Liver (tissue), 8 donors: ENCODE measurements at regions not wholly inside any gene's neighbourhood (a gene's known extent, or its start where the extent isn't known, plus 50 kb on each side); places are given as distances from the start of the nearest gene placed in this dataset.

Experiments
- DNase-seq: peaks from one replicate; pipeline ENCODE4 v3.0.0-alpha.2; 2017; ENCODE audit warnings: low spot score
- H3K27ac ChIP-seq, 2 donors: one replicate each; pipeline ENCODE4 v1.7.0; 2013; ENCODE audit warnings: inconsistent platforms in 2 of 2, low read length in 2 of 2, control low read depth in 1 of 2, low read depth in 1 of 2, mild to moderate bottlenecking in 1 of 2
- H3K27me3 ChIP-seq, 4 donors: one replicate each; pipeline versions ENCODE4 v1.6.1 to v1.7.0; 2013; ENCODE audit warnings: low read length in 3 of 4, inconsistent platforms in 1 of 4, mild to moderate bottlenecking in 1 of 4, moderate library complexity in 1 of 4; ENCODE audit not compliant: control insufficient read depth in 4 of 4, insufficient read depth in 4 of 4
- H3K36me3 ChIP-seq, 4 donors: one replicate each; pipeline versions ENCODE4 v1.6.1 to v1.7.0; 2013; ENCODE audit warnings: low read length in 3 of 4, mild to moderate bottlenecking in 3 of 4, low read depth in 1 of 4, moderate library complexity in 1 of 4; ENCODE audit not compliant: control insufficient read depth in 4 of 4, insufficient read depth in 3 of 4
- H3K4me1 ChIP-seq, 4 donors: one replicate each; pipeline versions ENCODE4 v1.6.1 to v1.7.0; 2013; ENCODE audit warnings: low read length in 3 of 4, mild to moderate bottlenecking in 3 of 4, moderate library complexity in 1 of 4; ENCODE audit not compliant: control insufficient read depth in 4 of 4, insufficient read depth in 4 of 4
- H3K4me3 ChIP-seq, 3 donors: one replicate each; pipeline versions ENCODE4 v1.6.1 to v1.7.0; 2013; ENCODE audit warnings: low read length in 3 of 3, control low read depth in 1 of 3, low read depth in 1 of 3, mild to moderate bottlenecking in 1 of 3
- H3K9ac ChIP-seq, 2 donors: one replicate each; pipeline ENCODE4 v1.7.0; 2013; ENCODE audit warnings: low read length in 2 of 2, mild to moderate bottlenecking in 2 of 2, moderate library complexity in 2 of 2, control low read depth in 1 of 2, low read depth in 1 of 2
- H3K9me3 ChIP-seq, 4 donors: one replicate each; pipeline versions ENCODE4 v1.6.1 to v1.7.0; 2013; ENCODE audit warnings: low read length in 3 of 4; ENCODE audit not compliant: control insufficient read depth in 4 of 4
- EGR1 ChIP-seq, 2 donors: IDR thresholded peaks; 2 replicates each; pipeline ENCODE4 v1.6.1; 2016 to 2018; ENCODE audit warnings: antibody characterized with exemption in 2 of 2, low read depth in 2 of 2
- GABPA ChIP-seq, 2 donors: IDR thresholded peaks in 1 of 2; conservative IDR thresholded peaks in 1 of 2; 2 replicates each; pipeline ENCODE4 v1.6.1; 2016; ENCODE audit warnings: antibody characterized with exemption in 2 of 2, mild to moderate bottlenecking in 1 of 2, moderate library complexity in 1 of 2
- HNF4A ChIP-seq, 2 donors: conservative IDR thresholded peaks; 2 replicates each; pipeline ENCODE4 v1.6.1; 2016; ENCODE audit warnings: antibody characterized with exemption in 2 of 2, mild to moderate bottlenecking in 2 of 2
- HNF4G ChIP-seq: IDR thresholded peaks from 2 replicates; pipeline ENCODE4 v1.6.1; 2016; ENCODE audit warnings: antibody characterized with exemption
- JUND ChIP-seq, 2 donors: IDR thresholded peaks; 2 replicates each; pipeline ENCODE4 v1.6.1; 2016; ENCODE audit warnings: antibody characterized with exemption in 2 of 2
- NR2F2 ChIP-seq: IDR thresholded peaks from 2 replicates; pipeline ENCODE4 v1.6.1; 2016; ENCODE audit warnings: antibody characterized with exemption
- RXRA ChIP-seq, 2 donors: IDR thresholded peaks; 2 replicates each; pipeline ENCODE4 v1.6.1; 2017 to 2018; ENCODE audit warnings: antibody characterized with exemption in 2 of 2, mild to moderate bottlenecking in 1 of 2
- SP1 ChIP-seq: IDR thresholded peaks from 2 replicates; pipeline ENCODE4 v1.6.1; 2018; ENCODE audit warnings: antibody characterized with exemption, mild to moderate bottlenecking
- TAF1 ChIP-seq: conservative IDR thresholded peaks from 2 replicates; pipeline ENCODE4 v1.6.1; 2016; ENCODE audit warnings: antibody characterized with exemption, mild to moderate bottlenecking
- ZBTB33 ChIP-seq: IDR thresholded peaks from 2 replicates; pipeline ENCODE4 v1.6.1; 2016; ENCODE audit warnings: antibody characterized with exemption
- WGBS: extraction: QIAGEN DNeasy Blood & Tissue Kit; methylation state at CpG from one replicate; pipeline ENCODE4 v1.1.7; 2013; 5-methylcytosine and 5-hydroxymethylcytosine counted together
- TF ChIP-seq, protein P1 (sequence below): IDR thresholded peaks from 2 replicates; pipeline ENCODE4 v1.6.1; 2016; ENCODE audit warnings: antibody characterized with exemption
- TF ChIP-seq, protein P2 (sequence below): IDR thresholded peaks from 2 replicates; pipeline ENCODE4 v1.6.1; 2016; ENCODE audit warnings: antibody characterized with exemption
- TF ChIP-seq, protein P3 (sequence below): fragments of 150-350 bp; IDR thresholded peaks from 2 replicates; pipeline ENCODE4 v1.5.1; 2017; ENCODE audit warnings: improper control_type of control experiment, low read depth, low read length; ENCODE audit not compliant: missing input control
- TF ChIP-seq, protein P4 (sequence below): IDR thresholded peaks from 2 replicates; pipeline ENCODE4 v1.6.1; 2016; ENCODE audit warnings: antibody characterized with exemption, mild to moderate bottlenecking
- donor health status: healthy.
- donor health status: healthy.
- donor health status: healthy.
- donor health status: healthy.
- donor health status: healthy.

GRCh38 chr9:73680831-73681230, 529.2 kb downstream of the ANXA1 start:
- DNase-seq, result no peak
- 70% methylated on average over 6 of the region's 6 CpGs for WGBS
- Histone ChIP-seq H3K9me3 (no peaks in the 10 kb centered on the region), H3K36me3 (no peaks in the 10 kb centered on the region), H3K27ac (no peak overlapping the region), H3K4me3 (no peak overlapping the region), H3K4me1 (no peaks in the 10 kb centered on the region), H3K27me3 (no peaks in the 10 kb centered on the region), H3K9ac (no peak overlapping the region)
- TF ChIP-seq ZBTB33 (no peak), TAF1 (no peak), RXRA (IDR thresholded peaks at IDR 0.05) (no peak), SP1 (no peak), HNF4G (no peak), JUND (IDR thresholded peaks at IDR 0.05) (no peak), NR2F2 (no peak), EGR1 (IDR thresholded peaks at IDR 0.05; ENCODE audit: low read depth in 2 of 2) (no peak)
- TF ChIP-seq, protein P1, sequence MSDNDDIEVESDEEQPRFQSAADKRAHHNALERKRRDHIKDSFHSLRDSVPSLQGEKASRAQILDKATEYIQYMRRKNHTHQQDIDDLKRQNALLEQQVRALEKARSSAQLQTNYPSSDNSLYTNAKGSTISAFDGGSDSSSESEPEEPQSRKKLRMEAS, result no peak
- TF ChIP-seq, protein P2, sequence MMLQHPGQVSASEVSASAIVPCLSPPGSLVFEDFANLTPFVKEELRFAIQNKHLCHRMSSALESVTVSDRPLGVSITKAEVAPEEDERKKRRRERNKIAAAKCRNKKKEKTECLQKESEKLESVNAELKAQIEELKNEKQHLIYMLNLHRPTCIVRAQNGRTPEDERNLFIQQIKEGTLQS, result no peak

GRCh38 chr9:73682789-73683188, 531.1 kb downstream of the ANXA1 start:
- Histone ChIP-seq H3K27me3 (no peaks in the 10 kb centered on the region), H3K4me3 (no peak overlapping the region), H3K27ac (no peak overlapping the region), H3K9ac (no peak overlapping the region), H3K4me1 (no peaks in the 10 kb centered on the region), H3K36me3 (no peaks in the 10 kb centered on the region), H3K9me3 (no peaks in the 10 kb centered on the region)
- TF ChIP-seq JUND (IDR thresholded peaks at IDR 0.05) (no peak), ZBTB33 (no peak), GABPA (IDR thresholded peaks at IDR 0.05 in 1 of 2, conservative IDR thresholded peaks at IDR 0.05 in 1 of 2) (no peak), SP1 (no peak), EGR1 (IDR thresholded peaks at IDR 0.05; ENCODE audit: low read depth in 2 of 2) (no peak), HNF4A (conservative IDR thresholded peaks at IDR 0.05) (no peak), RXRA (IDR thresholded peaks at IDR 0.05) (no peak)
- TF ChIP-seq, protein P2, result no peak
- TF ChIP-seq, protein P3, sequence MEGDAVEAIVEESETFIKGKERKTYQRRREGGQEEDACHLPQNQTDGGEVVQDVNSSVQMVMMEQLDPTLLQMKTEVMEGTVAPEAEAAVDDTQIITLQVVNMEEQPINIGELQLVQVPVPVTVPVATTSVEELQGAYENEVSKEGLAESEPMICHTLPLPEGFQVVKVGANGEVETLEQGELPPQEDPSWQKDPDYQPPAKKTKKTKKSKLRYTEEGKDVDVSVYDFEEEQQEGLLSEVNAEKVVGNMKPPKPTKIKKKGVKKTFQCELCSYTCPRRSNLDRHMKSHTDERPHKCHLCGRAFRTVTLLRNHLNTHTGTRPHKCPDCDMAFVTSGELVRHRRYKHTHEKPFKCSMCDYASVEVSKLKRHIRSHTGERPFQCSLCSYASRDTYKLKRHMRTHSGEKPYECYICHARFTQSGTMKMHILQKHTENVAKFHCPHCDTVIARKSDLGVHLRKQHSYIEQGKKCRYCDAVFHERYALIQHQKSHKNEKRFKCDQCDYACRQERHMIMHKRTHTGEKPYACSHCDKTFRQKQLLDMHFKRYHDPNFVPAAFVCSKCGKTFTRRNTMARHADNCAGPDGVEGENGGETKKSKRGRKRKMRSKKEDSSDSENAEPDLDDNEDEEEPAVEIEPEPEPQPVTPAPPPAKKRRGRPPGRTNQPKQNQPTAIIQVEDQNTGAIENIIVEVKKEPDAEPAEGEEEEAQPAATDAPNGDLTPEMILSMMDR, result no peak
- TF ChIP-seq, protein P4, sequence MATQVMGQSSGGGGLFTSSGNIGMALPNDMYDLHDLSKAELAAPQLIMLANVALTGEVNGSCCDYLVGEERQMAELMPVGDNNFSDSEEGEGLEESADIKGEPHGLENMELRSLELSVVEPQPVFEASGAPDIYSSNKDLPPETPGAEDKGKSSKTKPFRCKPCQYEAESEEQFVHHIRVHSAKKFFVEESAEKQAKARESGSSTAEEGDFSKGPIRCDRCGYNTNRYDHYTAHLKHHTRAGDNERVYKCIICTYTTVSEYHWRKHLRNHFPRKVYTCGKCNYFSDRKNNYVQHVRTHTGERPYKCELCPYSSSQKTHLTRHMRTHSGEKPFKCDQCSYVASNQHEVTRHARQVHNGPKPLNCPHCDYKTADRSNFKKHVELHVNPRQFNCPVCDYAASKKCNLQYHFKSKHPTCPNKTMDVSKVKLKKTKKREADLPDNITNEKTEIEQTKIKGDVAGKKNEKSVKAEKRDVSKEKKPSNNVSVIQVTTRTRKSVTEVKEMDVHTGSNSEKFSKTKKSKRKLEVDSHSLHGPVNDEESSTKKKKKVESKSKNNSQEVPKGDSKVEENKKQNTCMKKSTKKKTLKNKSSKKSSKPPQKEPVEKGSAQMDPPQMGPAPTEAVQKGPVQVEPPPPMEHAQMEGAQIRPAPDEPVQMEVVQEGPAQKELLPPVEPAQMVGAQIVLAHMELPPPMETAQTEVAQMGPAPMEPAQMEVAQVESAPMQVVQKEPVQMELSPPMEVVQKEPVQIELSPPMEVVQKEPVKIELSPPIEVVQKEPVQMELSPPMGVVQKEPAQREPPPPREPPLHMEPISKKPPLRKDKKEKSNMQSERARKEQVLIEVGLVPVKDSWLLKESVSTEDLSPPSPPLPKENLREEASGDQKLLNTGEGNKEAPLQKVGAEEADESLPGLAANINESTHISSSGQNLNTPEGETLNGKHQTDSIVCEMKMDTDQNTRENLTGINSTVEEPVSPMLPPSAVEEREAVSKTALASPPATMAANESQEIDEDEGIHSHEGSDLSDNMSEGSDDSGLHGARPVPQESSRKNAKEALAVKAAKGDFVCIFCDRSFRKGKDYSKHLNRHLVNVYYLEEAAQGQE, result no peak
- DNase-seq, result no peak
